D721Med (cell line): ENCODE measurements at regions not wholly inside any gene's neighbourhood (a gene's known extent, or its start where the extent isn't known, plus 50 kb on each side); places are given as distances from the start of the nearest gene placed in this dataset.

Experiments
- DNase-seq: peaks from one replicate; pipeline ENCODE4 v3.0.0; 2011; ENCODE audit warnings: low spot score; ENCODE audit not compliant: insufficient read length
- FAIRE-seq: peaks from 2 replicates; lab custom pipeline; 2011; peaks lifted over from hg19 to GRCh38; lab: Jason Lieb, UNC
- CTCF ChIP-seq: IDR thresholded peaks from 2 replicates; pipeline ENCODE4 v1.5.1; 2012; ENCODE audit warnings: mild to moderate bottlenecking, control low read depth; ENCODE audit not compliant: insufficient read depth; ENCODE audit errors: missing control alignments

DNA sequence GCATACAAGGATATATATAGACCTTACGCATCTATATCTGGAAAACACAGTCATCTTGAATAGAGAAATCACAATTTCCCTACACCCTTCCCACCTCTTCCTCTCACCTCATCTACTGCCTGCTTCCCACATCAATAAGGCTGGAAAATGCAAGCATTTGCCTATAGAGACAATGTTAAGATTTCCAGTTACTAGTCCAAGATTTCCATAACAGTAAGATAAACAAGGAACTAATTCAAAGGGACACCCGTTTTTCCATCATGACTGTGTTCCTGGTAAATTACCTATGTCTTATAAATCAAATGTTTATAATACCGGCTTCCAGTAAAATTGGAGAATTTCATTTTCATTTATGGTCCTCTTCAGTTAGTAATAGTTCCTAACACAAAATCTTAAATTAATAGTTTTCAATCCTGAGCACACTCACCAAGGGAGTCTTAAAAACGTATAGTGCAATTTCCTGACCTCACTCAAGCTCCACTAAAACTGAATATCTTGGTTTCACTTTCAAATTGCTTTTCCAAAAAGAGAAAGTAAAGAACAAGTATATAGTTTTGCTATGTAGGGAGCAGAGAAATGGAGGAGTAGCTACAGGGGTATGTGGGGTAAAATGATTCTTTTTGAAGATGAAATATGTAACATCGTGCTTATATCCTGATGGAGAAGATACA lies 398.7 kb downstream of the PLPP3 start:
- DNase-seq = no peak
- FAIRE-seq = no peak
- TF ChIP-seq CTCF = no peak

DNA sequence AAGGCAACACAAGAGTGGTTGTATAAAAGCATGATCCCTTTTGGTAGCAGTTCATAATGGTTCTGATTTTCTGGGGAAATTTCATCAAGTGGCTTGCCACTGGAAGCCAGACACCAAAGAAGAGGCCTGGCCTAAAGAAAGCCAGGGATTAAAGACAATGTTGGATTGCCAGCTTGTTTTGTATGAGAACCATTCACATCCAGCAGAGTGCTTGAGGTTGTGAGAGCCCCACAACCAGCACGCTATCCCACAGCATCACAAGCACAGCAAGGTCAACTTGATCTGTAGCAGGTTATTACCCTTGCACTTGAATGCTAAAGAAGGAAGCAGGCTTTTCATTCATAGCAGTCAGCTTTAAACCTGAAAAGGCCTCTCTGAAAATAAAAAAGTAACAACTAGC lies 399.8 kb downstream of the PLPP3 start:
- DNase-seq (no peak), FAIRE-seq (no peak)
- TF ChIP-seq CTCF = no peak

DNA sequence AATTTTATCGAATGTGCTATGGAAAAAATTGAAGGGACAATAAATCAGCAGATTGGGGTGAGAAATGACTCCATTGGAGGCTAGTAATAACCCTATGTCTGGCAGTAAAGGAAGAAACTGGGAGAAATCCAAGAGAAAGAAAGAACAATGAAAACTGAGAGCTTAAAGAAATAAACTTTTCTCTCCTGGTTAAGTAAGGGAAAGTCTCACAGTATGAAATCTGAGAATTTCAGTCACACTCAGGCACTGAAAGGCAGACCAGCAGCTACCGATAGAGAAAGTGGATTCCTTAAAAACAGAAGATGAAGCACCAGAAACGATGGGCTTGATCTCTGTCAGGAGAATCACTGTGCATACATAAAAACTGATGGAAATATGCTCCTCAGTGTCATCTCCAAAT lies 404.2 kb downstream of the PLPP3 start:
- no peak for DNase-seq
- FAIRE-seq = no peak
- no peak for TF ChIP-seq CTCF

DNA sequence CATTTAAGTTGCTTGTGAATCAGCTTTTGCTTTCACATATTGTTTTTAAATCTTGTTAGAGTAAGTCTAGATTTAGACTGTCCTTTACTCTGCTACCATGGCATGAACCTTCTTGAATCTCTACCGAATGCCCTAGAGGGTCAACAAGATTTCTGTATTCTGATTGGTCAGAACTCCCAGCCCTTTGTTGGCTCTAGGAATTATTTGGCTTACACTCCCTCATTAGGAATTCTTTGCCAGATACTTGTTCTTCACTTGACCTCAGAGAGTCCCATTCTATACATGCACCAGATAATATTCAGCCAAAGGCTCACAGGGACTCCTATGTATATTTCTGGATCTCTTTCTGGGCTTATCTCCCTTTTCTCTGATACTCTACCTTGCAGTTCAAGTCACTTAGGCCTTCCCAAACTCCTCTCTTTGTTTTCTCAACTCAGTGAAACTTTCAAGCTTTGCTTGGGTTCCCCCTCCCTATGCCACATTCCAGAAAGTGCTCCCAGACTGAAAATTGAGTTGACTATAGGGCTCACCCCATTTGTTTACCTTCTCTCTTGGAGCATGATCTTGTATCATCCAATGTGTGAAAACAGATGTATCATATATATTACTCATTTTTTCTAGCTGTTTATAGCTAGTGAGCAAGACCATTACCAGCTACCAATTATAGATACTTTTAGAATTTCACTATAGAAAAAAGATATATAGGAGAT lies 405.0 kb downstream of the PLPP3 start:
- DNase-seq (no peak), FAIRE-seq (no peak)
- no peak for TF ChIP-seq CTCF

DNA sequence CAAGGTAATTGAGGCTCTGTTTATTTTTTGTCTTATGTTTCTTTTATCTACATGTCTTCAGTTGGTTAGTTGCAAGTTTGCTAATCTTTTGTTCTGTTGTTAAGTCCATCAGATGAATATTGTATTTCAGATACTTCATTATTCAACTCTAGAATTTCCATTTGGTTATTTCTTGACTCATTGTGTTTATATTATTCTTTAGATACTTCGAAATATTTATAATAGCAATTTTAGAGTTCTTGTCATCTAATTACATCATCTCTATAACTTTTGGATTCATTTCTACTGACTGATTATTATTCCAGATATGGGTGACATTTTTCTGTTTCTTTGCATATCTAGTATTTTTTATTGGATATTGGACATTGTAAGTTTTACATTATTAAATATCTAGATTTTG lies 405.6 kb downstream of the PLPP3 start:
- DNase-seq (no peak), FAIRE-seq (no peak)
- TF ChIP-seq CTCF = no peak

GRCh38 chr1:56171670-56172069 lies 407.7 kb downstream of the PLPP3 start:
- DNase-seq = no peak
- no peak for TF ChIP-seq CTCF
- no peak for FAIRE-seq

DNA sequence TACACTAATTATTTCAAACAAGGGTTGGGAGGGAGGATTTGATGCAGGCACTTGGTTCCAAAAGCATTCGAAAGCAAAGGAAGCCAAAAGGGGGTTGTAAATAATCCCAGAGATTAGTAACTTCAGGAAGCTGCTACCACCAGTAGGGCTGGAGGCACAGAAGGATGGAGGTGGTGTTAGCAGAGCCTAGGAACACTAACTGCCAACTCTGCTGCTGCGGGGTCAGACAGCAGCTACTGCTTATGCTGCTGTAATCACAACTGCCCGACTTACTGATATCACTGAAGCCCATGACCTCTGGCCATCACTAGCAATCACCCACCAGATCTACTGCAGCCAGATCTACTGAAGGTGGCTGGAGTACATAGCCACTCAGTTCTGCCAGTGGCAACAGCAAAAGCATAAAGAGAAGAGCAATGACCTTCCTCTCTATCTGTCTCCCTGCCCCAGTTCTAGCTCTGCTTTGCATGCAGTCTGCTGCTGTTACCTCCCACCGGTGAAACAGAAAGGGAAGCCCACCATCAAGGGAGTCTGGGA lies 408.5 kb downstream of the PLPP3 start:
- no peak for FAIRE-seq

More for the DNA sequence above, 408.5 kb downstream of the PLPP3 start:
- TF ChIP-seq CTCF = no peak
- DNase-seq = no peak
